ENCODE measurements at regions not wholly inside any gene's neighbourhood (a gene's known extent, or its start where the extent isn't known, plus 50 kb on each side); places are given as distances from the start of the nearest gene placed in this dataset.

DNA sequence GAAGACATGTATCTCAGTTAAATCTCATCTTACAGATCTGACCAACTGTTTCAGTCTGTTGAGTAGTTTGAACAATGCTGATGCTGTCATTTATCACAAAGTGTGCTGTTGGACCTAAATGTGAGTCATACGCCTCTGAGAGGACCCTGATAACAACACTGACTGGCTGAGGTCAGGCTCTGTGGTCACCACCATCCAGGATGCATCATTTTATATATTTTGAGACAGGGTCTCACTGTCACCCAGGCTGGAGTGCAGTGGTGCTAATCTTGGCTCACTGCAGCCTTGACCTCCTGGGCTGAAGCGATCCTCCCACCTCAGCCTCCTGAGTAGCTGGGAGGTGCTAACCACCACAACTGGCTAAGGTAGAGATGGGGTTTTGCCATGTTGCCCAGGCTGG lies 181.0 kb upstream of the RGS6 start:
- in situ Hi-C loops (cut with MboI; ENCODE audit: low sequenced_read_pairs): loop anchor here (25.0 kb wide), 1 partner anchor 614 kb away; no protein-coding TSS in a partner anchor

DNA sequence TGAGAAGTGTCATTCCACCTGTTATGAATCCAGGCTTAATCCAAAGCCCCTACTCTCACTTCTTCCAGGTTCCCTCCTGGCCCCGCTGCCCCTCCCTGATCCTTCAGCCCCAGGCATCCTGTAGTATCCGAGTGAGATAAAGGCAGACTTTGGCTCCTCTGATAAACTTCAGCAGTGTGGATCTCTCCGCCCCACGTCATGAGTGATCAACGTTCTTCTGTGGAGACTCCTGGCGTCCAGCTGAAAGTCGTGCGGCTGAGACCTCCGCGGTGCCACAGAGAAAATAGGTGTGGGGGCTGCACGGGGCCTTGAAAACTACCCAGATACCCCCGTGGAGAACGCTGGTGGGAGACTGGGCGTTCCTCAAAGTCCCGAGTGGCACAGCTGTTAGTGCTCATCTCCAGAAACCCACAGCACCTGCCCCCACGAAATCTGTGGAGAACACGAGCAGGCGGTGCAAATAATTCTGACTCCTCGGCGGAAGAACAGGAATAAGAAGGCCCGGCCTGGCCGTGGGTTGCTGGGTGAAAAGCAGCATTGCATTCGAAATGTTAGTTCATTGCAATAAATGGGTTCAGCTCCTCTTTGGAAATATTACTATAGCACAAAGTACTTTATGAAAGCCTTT lies 180.0 kb upstream of the RGS6 start:
- in situ Hi-C loops (cut with MboI; ENCODE audit: low sequenced_read_pairs): loop anchor here (25.0 kb wide), 1 partner anchor 615 kb away; no protein-coding TSS in a partner anchor

DNA sequence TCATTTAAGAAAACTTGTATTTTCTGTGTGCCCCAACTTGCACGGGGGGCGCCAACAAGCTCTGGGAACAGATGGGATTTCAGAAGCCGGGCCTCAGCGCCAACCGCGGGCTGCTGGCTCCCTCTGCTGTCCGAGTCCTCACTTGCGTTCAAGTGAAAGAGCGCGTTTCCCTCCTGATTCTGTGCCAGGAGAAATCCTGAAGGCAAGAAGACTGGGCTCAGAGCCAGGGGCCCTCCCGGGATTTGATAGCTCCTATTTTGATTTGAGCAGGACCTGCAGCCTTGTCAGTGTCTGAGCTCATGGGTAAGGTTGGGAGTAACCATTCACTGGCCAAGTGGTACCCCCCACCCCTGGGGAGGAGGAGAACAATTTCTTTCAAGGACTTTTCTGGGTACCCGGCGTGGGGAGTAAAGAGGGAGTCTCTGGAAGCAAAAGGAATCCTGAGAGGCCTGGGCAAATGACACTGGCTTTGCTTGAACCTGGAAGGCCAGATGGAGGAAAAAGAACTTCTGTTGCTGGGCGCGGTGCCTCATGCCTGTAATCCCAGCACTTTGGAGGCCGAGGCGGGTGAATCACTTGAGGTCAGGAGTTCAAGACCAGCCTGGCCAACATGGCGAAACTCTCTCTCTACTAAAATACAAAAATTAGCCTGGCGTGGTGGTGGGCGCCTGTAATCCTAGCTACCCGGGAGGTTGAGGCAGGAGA lies 179.0 kb upstream of the RGS6 start:
- in situ Hi-C loops (cut with MboI; ENCODE audit: low sequenced_read_pairs): loop anchor here (25.0 kb wide), 1 partner anchor 616 kb away; no protein-coding TSS in a partner anchor

DNA sequence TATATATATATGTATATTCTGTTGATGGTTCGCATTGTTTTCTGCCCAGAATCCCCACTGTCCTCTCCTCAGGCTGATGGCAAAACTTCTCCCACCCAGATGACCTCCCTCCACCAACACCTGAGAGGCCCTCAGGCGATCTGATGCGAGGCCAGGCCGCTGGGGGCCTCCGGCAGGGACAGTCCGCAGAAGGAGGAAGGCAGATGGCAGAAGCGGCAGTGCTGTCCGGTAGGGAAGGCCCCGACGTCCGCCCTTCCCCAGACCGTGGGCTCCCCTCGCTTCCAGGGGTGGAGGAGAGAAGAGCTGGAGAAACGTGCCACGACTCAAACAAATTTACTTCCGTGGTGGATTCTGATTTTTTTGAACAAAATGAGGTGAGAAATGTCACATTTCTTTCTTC lies 178.3 kb upstream of the RGS6 start:
- in situ Hi-C loops (cut with MboI; ENCODE audit: low sequenced_read_pairs): loop anchor here (25.0 kb wide), 1 partner anchor 617 kb away; no protein-coding TSS in a partner anchor

DNA sequence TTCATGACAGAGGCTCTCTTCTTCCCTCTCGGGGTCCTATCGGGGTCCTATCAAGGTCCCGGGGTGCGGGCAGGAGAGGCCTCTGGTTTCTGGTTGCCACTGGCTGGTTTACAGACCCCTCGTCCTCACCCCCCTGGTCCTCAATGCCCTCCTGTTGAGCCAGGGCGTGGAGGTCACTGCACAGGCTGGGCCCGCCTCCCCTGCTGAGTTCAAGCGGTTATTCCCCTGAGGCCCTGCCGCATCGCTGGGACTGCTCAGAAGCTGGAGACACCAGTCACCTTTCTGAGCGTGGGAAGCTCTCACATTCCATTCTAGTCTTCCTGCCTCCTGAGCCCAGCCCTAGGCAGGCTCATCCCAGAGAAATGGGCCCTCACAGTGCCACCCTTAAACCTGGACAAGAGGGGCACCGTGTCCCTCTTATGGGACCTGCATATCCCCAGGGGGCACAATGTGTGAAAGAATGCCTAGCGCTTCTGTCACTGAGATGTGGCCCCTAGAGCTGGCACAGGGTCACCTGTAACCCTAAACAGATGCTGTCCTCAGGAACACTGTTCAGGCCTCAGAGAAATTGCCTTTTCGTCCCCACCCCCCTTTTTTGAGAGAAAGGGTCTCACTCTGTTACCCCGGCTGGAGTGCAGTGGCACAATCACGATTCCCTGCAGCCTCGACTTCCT lies 177.7 kb upstream of the RGS6 start:
- in situ Hi-C loops (cut with MboI; ENCODE audit: low sequenced_read_pairs): loop anchor here (25.0 kb wide), 1 partner anchor 617 kb away; no protein-coding TSS in a partner anchor

DNA sequence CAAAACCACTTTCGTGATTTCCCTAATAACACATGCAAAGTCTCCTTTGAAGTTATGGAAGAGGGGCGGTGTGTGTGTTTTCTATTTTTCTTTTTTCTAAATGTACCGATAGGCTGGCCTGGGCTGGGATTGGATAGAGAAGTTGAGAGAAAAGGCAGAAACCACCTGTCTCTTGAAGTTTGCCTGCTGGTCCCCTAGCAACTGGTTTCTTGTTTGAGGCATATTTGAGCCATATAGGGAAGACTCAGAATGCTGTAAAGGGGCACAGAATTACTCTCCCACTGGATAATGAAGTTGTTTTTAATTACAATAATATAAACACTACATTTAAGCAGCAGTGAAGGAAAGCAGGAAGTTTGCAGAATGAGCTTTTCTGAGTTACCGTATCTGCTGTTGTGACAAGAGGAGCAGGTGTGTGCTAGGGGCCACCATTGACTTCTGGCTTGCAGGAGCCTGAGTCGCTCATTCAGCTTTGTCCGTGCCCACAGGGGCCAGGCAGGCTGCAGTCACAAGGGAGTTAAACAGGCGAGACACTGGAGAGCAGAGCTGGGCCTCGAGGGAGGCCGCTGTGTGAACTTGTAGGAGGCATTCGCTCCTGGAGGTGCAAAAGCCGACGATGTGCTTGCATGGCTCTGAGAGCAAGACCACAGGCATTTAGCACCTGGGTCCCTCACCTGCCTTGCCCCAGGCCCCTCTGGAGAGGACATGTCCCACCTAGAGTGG lies 173.8 kb upstream of the RGS6 start:
- in situ Hi-C loops (cut with MboI; ENCODE audit: low sequenced_read_pairs): loop anchor here (25.0 kb wide), 1 partner anchor 621 kb away; no protein-coding TSS in a partner anchor

DNA sequence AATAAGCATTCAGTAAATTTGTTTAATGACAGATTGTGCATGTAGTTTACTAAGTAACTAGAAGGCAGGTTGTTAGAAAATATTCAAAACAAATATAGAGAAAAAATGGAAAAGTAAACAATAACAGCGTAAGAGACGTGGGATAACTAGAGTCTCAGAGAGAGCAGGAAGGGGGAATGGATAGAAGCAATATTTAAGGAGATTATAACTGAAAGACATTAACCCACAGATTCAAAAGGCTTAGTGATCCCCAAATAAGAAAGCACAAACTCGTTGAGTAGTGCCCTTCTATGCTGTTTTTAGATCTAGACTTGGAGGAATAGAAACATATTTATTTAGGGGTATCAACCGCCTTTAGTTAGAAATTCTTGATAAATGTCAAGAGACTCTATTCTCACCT lies 169.7 kb upstream of the RGS6 start:
- in situ Hi-C loops (cut with MboI; ENCODE audit: low sequenced_read_pairs): loop anchor here (25.0 kb wide), 1 partner anchor 625 kb away; no protein-coding TSS in a partner anchor

DNA sequence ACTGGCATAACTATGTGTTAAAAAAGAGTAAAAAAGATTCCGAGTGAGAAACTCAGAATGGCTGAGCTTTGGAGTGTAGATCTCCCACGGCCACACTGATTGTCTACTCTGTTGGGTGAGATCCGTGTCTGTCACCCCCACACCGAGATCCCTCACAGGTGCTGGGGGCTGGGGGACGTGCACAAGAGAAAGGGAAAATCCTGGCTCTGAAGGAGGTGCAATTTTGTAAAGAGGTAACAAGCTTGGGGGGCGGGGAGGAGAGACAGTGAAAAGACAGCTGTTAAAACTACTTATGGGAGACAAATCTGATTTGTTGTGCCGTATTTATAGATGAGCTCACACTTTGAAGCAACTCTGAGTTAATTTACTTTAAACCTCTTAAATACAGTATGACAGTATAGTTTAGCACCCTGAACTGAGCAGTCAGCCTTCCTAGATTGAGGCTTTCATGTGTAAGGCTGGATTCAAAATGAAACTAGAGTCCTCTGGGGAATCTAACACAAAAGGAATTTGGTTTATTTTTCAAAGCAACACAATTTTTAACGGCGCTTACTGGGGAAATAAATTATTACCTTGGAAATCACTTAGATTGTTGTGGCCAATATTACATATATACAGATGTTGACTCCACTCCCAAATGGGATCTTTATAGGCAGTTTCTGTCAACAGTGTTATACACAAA lies 167.4 kb upstream of the RGS6 start:
- in situ Hi-C loops (cut with MboI; ENCODE audit: low sequenced_read_pairs): loop anchor here (25.0 kb wide), 1 partner anchor 628 kb away; no protein-coding TSS in a partner anchor

DNA sequence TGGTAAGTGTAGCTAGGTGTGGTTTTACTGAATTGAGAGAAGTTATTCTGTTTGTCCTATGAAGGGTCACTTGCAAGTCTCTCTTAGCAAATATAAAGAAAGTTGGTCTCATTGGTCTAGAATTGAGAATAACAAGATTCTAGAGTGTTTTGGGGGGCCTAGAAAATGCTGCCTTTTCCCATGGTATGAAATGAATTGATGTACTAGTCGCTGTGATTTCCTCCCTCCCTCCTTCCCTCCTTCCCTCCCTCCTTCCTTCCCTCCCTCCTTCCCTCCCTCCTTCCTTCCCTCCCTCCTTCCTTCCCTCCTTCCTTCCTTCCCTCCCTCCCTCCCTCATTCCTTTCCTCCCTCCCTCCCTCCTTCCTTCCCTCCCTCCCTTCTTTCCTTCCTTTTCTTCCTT lies 166.7 kb upstream of the RGS6 start:
- in situ Hi-C loops (cut with MboI; ENCODE audit: low sequenced_read_pairs): loop anchor here (25.0 kb wide), 1 partner anchor 628 kb away; no protein-coding TSS in a partner anchor

DNA sequence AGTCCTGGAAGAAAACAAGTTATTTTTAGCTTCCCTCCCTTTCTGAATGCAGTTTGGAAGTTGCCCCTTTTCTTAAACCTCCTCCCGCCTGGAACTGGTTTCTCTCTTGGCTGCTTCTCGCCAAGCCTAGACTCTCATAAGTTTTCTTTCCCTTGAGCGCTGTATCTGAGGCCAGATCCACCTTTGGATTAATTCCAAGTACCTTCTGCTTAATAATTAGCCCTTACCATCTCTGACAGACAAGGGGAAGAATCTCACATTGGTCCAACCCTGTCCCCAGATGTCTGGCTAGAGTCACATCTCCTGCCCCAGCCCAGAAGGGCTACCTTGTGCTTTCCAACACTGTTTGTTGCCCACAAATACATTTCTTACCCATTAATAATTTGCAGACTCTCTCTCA lies 161.8 kb upstream of the RGS6 start:
- in situ Hi-C loops (cut with MboI; ENCODE audit: low sequenced_read_pairs): loop anchor here (25.0 kb wide), 1 partner anchor 633 kb away; no protein-coding TSS in a partner anchor

DNA sequence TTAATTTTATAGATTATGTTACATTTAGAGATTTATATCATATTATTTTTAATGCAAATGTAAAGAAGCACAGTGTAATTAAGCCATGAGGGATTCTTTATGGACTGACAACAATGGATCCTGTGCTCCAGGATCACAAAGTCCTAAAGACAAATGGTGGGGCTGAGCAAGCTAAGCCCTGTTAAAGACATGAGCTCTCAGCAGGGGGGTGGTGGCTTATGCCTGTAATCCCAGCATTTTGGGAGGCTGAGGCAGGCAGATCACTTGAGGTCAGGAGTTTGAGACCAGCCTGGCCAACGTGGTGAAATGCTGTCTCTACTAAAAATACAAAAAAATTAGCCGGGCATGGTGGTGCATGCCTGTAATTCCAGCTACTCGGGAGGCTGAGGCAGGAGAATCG lies 160.8 kb upstream of the RGS6 start:
- in situ Hi-C loops (cut with MboI; ENCODE audit: low sequenced_read_pairs): loop anchor here (25.0 kb wide), 1 partner anchor 634 kb away; no protein-coding TSS in a partner anchor

DNA sequence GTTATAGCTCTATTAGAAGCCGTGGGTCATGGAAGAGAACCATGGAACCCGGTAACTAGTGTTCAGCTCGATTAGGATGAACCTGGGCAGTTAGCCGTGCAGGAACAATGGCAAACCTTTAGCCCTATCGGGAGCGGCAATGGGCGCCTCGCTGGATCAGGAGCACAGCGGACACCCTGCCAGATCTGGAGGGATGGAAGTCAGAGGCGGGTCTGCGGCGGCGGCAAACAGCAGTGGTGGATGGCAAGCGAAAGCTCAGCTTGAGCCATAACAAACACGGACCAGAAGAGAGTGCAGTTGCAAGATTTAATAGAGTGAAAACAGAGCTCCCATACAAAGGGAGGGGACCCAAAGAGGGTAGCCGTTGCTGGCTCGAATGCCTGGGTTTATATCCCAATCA lies 160.2 kb upstream of the RGS6 start:
- in situ Hi-C loops (cut with MboI; ENCODE audit: low sequenced_read_pairs): loop anchor here (25.0 kb wide), 1 partner anchor 635 kb away; no protein-coding TSS in a partner anchor

DNA sequence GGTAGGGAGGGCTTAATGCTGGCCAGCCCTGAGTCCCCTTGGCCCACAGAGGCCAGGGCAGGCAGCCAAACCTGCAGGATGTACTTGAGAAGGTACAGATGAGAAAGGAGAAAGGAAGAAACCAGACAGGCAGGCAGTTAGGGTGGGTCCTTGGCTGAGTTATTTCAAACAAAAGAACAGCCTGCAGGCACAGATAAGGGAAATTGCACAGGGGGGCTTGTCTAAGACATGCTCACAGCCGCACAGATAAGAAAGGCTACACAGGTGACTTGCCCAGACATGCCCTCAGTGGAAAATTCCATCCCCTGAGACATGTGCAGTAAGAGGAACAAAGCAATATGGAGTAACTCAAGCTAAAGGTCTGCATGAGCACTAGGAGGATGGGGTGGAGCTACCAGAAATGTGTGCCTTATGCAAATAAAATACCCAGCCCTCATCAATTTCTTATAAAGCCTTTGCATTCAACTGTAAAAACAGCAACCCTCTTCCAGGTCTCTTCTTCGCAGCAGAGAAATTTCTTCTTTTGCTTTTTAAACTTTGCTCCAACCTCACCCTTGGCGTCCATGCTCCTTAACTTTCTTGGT lies 158.2 kb upstream of the RGS6 start:
- in situ Hi-C loops (cut with MboI; ENCODE audit: low sequenced_read_pairs): loop anchor here (25.0 kb wide), 1 partner anchor 637 kb away; no protein-coding TSS in a partner anchor

DNA sequence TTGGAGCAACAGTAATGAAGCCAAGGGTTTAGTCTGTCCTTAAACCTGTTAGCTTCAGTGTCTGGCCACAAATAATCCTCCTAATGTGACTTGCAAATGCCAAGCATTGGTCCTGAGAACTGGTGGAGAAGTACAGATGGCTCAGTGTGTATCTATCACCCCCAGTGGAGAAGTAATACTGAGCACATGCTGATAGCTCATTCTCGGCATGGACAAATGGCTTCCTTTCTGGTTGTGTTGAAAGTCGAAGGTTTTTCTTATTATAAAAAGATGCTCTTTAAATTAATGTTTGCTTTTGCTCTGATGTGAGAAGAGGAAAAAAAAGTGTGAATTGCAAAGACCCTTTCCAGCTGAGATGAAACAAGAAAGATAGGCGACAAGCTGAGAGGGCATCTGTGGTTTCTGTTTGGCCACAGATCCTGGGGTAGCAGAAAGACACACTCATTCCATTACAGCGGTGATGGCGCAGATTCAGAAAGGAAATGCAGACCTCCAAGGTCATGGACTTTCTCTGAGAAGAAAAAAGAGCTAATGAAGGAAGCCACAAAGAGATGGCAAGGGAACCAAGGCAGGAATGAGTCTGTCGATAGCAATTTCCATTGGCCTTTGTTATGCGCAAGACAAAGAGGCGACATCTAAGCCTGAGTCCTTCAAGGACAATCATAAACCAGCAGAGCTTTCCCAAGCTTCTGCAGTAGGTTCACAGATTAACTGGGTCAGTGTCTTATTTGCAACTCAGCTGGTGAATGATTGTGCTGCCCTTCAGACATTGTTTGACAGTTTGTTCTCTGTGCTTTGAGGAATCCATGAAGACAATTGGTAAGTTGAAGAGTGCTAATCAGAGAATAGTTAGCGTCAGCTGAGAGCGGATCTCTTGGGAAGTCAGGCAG lies 155.5 kb upstream of the RGS6 start:
- in situ Hi-C loops (cut with MboI; ENCODE audit: low sequenced_read_pairs): no loop called here

DNA sequence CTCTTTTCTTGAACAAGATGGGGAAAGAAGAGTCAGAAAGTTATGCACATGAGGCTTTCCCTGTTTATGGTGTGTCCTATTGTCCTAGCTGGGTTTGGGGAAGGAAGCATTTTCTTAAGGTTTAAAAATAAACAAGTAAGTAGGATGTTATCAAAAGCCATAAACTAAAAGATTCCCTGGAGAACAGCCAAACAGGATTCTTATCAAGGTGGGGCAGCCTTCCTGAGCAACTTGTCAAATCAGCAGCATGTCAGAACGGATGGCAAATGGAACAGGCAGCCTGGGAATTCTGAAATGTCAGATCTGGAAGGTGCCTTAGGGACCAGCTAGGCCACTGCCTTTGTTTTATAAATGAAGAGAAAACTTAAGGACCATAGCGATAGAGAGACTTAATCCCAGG lies 152.2 kb upstream of the RGS6 start:
- in situ Hi-C loops (cut with MboI; ENCODE audit: low sequenced_read_pairs): no loop called here

DNA sequence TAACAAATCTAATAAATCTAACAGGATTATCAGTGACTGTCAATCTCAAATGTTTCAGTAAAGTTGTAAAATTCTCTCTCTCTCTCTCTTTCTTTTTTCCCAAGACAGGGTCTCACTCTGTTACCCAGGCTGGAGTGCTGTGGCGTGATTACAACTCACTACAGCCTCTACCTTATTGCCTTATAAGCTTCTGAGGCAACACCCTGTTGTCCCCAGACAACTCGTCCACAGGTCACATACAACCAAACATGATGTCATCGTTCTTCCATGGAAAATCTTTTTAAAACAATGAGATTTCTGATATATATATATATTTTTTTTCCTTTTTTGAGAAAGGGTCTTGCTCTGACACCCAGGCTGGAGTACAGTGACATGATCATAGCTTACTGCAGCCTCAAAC lies 151.4 kb upstream of the RGS6 start:
- in situ Hi-C loops (cut with MboI; ENCODE audit: low sequenced_read_pairs): no loop called here

DNA sequence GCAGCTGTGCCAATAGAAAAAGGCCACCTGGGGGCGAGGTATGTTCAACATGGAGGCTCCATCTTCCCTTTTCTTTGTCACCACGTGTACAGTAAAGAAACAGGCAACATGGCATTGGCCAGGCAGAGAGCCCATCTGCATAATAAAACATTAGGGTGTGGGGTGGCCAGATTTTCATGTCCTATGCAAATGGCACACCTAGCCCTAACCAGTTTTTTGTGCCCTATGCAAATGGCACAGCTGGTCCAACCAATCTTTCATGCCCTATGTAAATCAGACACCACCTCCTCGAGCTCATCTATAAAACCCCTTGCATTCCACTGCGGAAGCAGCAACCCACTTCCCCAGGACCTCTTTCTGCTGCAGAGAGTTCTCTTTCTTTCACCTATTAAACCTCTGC lies 149.1 kb upstream of the RGS6 start:
- in situ Hi-C loops (cut with MboI; ENCODE audit: low sequenced_read_pairs): no loop called here

DNA sequence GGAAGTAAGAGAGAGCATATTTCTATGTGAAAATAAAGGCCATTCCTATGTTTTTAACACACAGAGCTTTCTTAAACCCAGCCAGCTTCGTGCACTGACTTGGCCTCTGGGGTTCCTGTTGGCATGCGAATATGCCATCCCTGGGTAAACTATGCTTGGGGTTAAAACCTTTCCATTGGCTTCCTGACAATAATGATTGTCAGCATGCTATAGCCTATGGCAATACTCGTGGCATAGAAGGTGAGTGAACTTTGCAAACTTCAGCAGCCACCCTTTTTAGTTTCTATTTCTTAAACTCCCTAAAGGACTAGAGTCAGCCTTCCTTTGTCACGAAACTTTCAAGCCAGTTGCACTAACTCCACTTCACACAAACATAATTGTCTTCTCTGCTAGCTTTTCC lies 148.4 kb upstream of the RGS6 start:
- in situ Hi-C loops (cut with MboI; ENCODE audit: low sequenced_read_pairs): no loop called here

DNA sequence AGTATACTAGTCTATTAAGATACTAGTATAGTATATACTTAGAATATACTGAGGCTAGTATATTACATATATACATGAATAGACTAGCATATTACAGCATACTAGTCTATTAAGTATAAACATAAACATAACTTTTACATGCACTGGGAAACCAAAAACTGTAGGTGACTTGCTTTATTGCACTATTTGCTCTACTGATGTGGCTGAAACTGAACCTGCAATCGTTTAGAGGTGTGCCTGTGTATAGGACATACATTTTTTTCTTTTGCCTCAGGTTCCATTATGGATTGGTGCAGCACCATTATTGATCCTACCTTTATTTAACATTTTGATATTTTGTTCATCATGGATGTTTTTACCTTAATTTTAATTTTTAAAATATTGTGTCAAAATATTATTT lies 143.2 kb upstream of the RGS6 start:
- in situ Hi-C loops (cut with MboI; ENCODE audit: low sequenced_read_pairs): no loop called here
